SK-N-MC (cell line): ENCODE measurements at regions not wholly inside any gene's neighbourhood (a gene's known extent, or its start where the extent isn't known, plus 50 kb on each side); places are given as distances from the start of the nearest gene placed in this dataset.

Source experiments
- EZH2 ChIP-seq: fragments of 200-600 bp; sonication (generic); IDR thresholded peaks from one replicate; pipeline ENCODE4 v1.6.1; 2017; ENCODE audit warnings: antibody characterized with exemption
- FOXP2 ChIP-seq: optimal IDR thresholded peaks from 2 replicates; pipeline ENCODE3; 2011; ENCODE audit warnings: mild to moderate bottlenecking, moderate library complexity; ENCODE audit not compliant: insufficient read depth; ENCODE audit errors: extremely low read length, control extremely low read depth
- POLR2AphosphoS5 ChIP-seq: IDR thresholded peaks from 2 replicates; pipeline ENCODE4 v1.6.1; 2012; ENCODE audit warnings: mild to moderate bottlenecking, low read depth, low read length, borderline replicate concordance

DNA sequence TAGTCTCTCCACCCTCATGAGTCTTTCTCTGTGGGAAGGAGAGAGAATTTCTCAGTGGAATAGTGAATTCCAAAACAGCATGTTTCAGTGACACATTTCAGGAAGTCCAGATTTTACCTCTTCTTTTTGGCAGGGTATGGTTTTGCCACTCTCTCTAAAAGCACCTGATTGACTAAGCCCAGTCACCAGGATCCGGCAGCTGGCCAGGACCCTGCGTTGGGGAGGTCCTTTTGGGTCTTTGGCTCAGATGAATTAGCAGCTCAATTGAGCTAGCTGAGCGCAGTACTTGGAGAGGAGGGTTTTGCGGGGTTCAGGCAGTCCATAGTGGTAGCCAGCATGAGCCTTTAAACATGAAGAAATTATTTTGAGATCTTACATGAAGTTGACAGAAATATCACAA is 548.2 kb downstream of the PDCD6IP start:
- TF ChIP-seq POLR2AphosphoS5 = no peak
- TF ChIP-seq EZH2 = no peak
- TF ChIP-seq FOXP2 = no peak
